Uterus (tissue), 2 donors: ENCODE measurements at regions not wholly inside any gene's neighbourhood (a gene's known extent, or its start where the extent isn't known, plus 50 kb on each side); places are given as distances from the start of the nearest gene placed in this dataset.

Experiments used
- POLR2A ChIP-seq, 2 donors: fragments of 450-650 bp; IDR thresholded peaks; one replicate each; pipeline ENCODE4 v1.6.1; 2016; ENCODE audit warnings: antibody characterized with exemption in 2 of 2, mild to moderate bottlenecking in 1 of 2, moderate library complexity in 1 of 2
- TF ChIP-seq, protein P1 (sequence below), 4 experiments: fragments of 200-600 bp in 2 of 4; fragments of 450-650 bp in 2 of 4; sonication (generic) in 2 of 4; IDR thresholded peaks; one replicate each; pipeline ENCODE4 v1.5.1; 2016 to 2019; ENCODE audit warnings: antibody characterized with exemption in 4 of 4, mild to moderate bottlenecking in 2 of 4, moderate library complexity in 1 of 4

DNA sequence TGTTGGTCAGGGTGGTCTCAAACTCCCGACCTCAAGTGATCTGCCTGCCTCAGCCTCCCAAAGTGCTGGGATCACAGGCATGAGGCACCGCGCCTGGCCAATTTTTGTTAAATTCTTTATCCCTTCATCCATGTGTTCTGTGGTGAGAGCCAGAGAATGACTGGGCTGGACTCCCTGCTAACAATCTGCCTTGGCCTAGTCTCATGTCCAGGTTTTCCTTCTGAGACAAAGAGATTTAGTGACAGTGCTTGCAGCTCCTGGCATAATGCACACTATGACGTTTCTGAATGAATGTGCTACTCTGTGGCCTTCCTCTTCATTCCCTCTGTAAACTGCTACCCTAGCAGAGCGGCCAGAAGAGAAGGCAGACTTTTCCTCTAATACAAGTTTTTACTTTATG, 79.3 kb downstream of the FOXD1 start:
- TF ChIP-seq, protein P1, sequence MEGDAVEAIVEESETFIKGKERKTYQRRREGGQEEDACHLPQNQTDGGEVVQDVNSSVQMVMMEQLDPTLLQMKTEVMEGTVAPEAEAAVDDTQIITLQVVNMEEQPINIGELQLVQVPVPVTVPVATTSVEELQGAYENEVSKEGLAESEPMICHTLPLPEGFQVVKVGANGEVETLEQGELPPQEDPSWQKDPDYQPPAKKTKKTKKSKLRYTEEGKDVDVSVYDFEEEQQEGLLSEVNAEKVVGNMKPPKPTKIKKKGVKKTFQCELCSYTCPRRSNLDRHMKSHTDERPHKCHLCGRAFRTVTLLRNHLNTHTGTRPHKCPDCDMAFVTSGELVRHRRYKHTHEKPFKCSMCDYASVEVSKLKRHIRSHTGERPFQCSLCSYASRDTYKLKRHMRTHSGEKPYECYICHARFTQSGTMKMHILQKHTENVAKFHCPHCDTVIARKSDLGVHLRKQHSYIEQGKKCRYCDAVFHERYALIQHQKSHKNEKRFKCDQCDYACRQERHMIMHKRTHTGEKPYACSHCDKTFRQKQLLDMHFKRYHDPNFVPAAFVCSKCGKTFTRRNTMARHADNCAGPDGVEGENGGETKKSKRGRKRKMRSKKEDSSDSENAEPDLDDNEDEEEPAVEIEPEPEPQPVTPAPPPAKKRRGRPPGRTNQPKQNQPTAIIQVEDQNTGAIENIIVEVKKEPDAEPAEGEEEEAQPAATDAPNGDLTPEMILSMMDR (IDR thresholded peaks at IDR 0.05), result no peak
- no peak for TF ChIP-seq POLR2A (IDR thresholded peaks at IDR 0.05)
